ENCODE measurements at regions not wholly inside any gene's neighbourhood (a gene's known extent, or its start where the extent isn't known, plus 50 kb on each side); places are given as distances from the start of the nearest gene placed in this dataset.

DNA sequence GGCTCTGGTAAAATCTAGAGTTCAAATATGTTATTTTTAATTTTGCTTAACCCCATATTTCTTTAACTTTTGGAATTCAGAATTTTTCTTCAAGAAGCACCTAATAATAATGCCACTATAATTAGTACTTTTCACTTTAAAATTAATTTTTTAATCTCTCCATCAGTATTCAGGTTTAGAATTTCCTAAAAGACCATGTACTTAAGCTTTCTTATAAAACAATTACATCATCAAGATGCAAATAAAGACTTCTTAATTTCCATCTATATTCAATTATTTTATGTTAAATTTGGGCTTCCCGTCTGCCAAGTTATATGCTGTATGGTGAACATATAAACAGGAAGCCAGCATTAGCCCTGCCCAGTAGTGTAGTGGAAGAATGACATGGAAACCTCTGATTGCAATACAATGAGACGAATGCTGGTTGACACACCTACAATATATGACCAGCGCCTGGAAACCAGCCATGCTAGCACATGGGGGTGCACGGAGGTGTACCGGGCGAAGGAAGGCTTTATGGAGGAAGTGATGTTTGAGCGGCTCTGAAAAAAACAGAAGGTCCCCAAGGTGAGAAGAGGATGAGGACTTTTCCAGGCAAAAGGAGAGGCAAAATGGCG lies 82.2 kb downstream of the LLPH start:
- no peak for TF ChIP-seq CTCF (IDR thresholded peaks at IDR 0.05)
- TF ChIP-seq POLR2A (IDR thresholded peaks at IDR 0.05) = no peak
